ENCODE measurements at regions not wholly inside any gene's neighbourhood (a gene's known extent, or its start where the extent isn't known, plus 50 kb on each side); places are given as distances from the start of the nearest gene placed in this dataset.

DNA sequence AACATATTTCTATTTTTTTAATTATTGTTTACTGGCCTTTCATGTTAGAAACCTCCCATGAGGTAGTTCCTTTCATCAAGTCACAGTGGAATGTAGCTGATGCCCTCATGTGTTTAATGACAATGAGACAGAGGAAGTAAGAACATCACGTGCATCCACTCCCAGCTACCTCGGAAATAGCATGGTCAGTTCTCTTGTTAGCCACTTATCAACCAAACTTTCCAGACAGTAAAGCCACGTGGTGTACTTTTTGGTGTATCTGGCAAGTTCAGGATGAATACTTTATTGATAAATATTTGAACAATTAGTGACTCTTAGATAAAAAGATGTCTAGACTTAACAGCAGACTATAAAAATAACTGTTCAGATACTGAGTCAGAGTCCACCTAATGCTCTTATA is 781.7 kb downstream of the MECOM start:
- H3K4me3 ChIP-seq (ENCODE audit: low read depth, poor library complexity, severe bottlenecking): no peak overlapping the region
- intact Hi-C loops (cut with DNase I; ENCODE audit: low total_unique reads): no loop called here
- 69 to 71% methylated on average over 3 of the region's 3 CpGs for WGBS, 2 donors
- DNase-seq (ENCODE audit: low spot score in 2 of 2): no peak
- TF ChIP-seq POLR2A (IDR thresholded peaks at IDR 0.05): no peak
- TF ChIP-seq, protein P1, sequence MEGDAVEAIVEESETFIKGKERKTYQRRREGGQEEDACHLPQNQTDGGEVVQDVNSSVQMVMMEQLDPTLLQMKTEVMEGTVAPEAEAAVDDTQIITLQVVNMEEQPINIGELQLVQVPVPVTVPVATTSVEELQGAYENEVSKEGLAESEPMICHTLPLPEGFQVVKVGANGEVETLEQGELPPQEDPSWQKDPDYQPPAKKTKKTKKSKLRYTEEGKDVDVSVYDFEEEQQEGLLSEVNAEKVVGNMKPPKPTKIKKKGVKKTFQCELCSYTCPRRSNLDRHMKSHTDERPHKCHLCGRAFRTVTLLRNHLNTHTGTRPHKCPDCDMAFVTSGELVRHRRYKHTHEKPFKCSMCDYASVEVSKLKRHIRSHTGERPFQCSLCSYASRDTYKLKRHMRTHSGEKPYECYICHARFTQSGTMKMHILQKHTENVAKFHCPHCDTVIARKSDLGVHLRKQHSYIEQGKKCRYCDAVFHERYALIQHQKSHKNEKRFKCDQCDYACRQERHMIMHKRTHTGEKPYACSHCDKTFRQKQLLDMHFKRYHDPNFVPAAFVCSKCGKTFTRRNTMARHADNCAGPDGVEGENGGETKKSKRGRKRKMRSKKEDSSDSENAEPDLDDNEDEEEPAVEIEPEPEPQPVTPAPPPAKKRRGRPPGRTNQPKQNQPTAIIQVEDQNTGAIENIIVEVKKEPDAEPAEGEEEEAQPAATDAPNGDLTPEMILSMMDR (IDR thresholded peaks at IDR 0.05): no peak

DNA sequence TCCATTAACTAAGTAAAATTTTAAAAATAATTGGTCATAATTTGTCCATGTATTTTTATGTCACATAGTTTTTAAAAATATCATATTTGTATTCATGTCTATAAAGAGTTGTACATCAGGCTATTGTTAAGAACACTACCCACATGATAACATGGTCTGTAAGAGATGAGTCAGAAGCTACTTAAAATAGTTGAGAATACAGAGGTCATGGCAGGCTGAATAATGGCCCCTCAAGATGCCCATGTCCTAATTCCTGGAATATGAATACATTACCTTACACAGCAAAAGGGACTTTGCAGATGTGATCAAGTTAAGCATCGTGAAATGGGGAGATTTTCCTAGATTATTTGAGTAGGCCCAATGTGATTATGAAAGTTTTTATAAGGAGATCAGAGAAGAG is 782.9 kb upstream of the GOLIM4 start:
- no peak overlapping the region for H3K4me3 ChIP-seq (ENCODE audit: low read depth, poor library complexity, severe bottlenecking)
- 90 to 93% methylated on average over 1 of the region's 1 CpG for WGBS, 2 donors
- TF ChIP-seq, protein P1 (IDR thresholded peaks at IDR 0.05): no peak
- TF ChIP-seq POLR2A (IDR thresholded peaks at IDR 0.05): no peak
- intact Hi-C loops (cut with DNase I; ENCODE audit: low total_unique reads): no loop called here
- no peak for DNase-seq (ENCODE audit: low spot score in 2 of 2)

DNA sequence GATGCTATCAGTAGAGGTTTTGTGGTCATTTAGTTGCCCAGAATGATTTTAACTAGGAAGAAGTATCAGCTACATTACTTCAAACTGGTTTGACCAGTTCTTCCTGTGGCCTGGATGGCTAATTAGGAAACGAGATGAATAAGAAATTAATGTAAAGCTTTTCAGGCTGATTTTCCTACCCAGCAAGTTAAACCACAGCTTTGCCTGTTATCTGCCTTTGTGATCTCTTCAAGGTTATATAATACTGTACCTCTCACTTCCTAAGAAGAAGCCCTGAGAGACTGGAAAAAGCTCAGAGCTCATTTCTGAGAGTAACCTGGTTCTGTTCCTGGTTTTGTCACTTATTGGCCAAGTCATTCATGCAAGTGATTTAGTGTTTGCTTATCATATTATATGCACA is 782.2 kb upstream of the GOLIM4 start:
- intact Hi-C loops (cut with DNase I; ENCODE audit: low total_unique reads): no loop called here
- TF ChIP-seq, protein P1 (IDR thresholded peaks at IDR 0.05): no peak
- TF ChIP-seq POLR2A (IDR thresholded peaks at IDR 0.05): no peak
- no peak for DNase-seq (ENCODE audit: low spot score in 2 of 2)
- WGBS, 2 donors: 27 to 31% methylated on average over 1 of the region's 1 CpG
- H3K4me3 ChIP-seq (ENCODE audit: low read depth, poor library complexity, severe bottlenecking): no peak overlapping the region

DNA sequence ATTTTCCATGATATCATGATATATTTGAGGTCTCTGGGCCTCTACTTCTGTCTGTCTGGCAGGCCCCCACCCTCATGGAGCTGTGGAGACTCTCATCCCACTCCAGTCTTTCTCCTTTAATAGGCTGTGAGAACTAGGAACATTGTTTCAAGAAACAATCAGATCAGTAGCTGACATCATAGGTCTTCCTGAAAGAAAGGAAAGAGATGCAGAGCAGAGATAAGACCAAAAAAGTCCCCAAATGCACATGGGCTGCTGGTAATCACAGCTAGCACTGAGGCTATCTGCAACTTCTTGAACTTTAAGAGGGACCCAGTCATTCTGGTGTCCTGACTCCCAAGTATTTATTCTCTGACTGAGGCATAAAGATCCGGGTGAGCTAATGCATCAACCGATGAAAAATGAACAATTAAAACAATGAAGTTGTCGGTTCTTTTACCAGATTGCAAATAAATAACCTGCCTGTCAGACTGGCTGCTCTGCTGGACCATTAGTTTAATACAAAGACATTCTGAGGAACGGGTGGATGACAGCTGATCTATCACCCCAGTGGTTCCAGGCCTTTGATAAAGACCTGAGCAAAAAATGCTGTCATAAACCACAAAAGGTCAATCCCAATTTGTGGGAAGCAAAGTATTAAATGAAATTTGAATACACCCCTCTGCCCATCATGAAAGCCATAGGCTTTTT is 780.8 kb upstream of the GOLIM4 start:
- intact Hi-C loops (cut with DNase I; ENCODE audit: low total_unique reads): no loop called here
- no peak for DNase-seq (ENCODE audit: low spot score in 2 of 2)
- TF ChIP-seq, protein P1 (IDR thresholded peaks at IDR 0.05): no peak
- no peak for TF ChIP-seq POLR2A (IDR thresholded peaks at IDR 0.05)
- WGBS, 2 donors: 61% methylated on average over 4 of the region's 4 CpGs
- H3K4me3 ChIP-seq (ENCODE audit: low read depth, poor library complexity, severe bottlenecking): no peak overlapping the region

DNA sequence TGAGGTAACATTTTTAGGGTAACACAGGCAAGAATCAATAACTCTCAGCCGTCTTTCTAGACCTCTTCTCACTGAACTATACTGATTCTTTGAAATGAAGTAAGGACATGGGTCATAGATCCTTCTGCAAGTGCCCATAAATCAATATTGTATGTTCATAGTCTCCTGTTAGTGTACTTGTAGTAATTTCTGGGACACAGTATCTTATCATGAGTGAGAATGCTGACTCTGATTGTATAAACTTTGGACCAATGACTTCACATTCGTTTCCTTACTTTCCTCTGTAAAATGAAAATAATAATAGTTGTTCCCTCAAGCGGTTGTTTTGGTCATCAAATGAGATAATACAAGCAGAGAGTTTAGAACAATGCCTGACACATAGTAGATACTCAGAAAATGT is 777.1 kb upstream of the GOLIM4 start:
- intact Hi-C loops (cut with DNase I; ENCODE audit: low total_unique reads): no loop called here
- 89 to 91% methylated on average over 3 of the region's 3 CpGs for WGBS, 2 donors
- H3K4me3 ChIP-seq (ENCODE audit: low read depth, poor library complexity, severe bottlenecking): no peak overlapping the region
- no peak for DNase-seq (ENCODE audit: low spot score in 2 of 2)
- TF ChIP-seq, protein P1 (IDR thresholded peaks at IDR 0.05): no peak
- no peak for TF ChIP-seq POLR2A (IDR thresholded peaks at IDR 0.05)

DNA sequence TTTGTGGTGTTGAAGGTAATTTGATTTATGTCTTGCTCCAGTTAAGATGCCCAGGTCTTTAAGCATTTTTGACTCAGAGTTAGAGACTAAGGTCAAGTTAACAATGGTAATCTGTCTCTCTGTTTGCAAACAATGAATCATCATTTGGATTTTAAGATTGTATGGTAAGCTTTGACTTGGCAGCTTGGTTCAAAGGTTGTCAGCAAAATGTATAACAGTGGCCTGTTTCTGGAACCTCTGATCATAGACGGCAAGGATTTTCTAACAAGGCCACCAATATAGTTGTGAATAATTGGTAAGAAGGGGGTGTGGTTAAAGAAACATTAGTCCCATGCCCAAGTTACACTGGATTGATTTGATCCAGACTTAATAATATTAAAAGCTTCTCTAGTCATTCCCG is 775.2 kb upstream of the GOLIM4 start:
- DNase-seq (ENCODE audit: low spot score in 2 of 2): no peak
- no peak for TF ChIP-seq POLR2A (IDR thresholded peaks at IDR 0.05)
- TF ChIP-seq, protein P1 (IDR thresholded peaks at IDR 0.05): no peak
- H3K4me3 ChIP-seq (ENCODE audit: low read depth, poor library complexity, severe bottlenecking): no peak overlapping the region
- intact Hi-C loops (cut with DNase I; ENCODE audit: low total_unique reads): no loop called here
- 53 to 61% methylated on average over 2 of the region's 2 CpGs for WGBS, 2 donors
